Sigmoid colon (tissue), 4 donors: ENCODE measurements at regions not wholly inside any gene's neighbourhood (a gene's known extent, or its start where the extent isn't known, plus 50 kb on each side); places are given as distances from the start of the nearest gene placed in this dataset.

ENCODE experiments used
- POLR2AphosphoS5 ChIP-seq, 4 donors: sonication (generic); formaldehyde crosslinking; IDR thresholded peaks; one replicate each; pipeline ENCODE4 v1.6.1; 2017; ENCODE audit warnings: antibody characterized with exemption in 4 of 4
- TF ChIP-seq, protein P1 (sequence below), 4 experiments: fragments of 450-650 bp in 3 of 4; fragments of 200-600 bp in 1 of 4; IDR thresholded peaks; one replicate each; pipeline ENCODE4 v1.5.1; 2016 to 2019; ENCODE audit warnings: antibody characterized with exemption in 4 of 4, mild to moderate bottlenecking in 3 of 4, moderate library complexity in 2 of 4

DNA sequence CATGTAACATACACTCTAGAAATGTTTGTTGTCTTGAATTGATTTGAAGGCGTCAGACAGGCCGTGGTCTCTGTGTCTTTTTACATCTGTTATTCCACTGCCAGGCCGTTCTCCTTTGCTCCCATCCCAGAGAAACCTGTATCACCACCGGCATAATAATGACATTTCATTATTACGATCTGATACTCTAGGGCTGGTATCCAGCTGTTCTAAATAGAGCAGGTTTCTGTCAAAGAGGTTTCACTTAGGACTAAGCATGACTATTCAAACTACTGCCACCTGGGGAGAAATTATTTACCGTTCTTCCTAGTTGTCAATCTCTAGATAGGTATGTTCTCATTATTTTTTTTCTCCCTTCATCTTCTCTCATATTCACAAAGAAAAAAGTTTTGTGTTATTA, 1016.2 kb upstream of the EEF2KMT start:
- TF ChIP-seq, protein P1, sequence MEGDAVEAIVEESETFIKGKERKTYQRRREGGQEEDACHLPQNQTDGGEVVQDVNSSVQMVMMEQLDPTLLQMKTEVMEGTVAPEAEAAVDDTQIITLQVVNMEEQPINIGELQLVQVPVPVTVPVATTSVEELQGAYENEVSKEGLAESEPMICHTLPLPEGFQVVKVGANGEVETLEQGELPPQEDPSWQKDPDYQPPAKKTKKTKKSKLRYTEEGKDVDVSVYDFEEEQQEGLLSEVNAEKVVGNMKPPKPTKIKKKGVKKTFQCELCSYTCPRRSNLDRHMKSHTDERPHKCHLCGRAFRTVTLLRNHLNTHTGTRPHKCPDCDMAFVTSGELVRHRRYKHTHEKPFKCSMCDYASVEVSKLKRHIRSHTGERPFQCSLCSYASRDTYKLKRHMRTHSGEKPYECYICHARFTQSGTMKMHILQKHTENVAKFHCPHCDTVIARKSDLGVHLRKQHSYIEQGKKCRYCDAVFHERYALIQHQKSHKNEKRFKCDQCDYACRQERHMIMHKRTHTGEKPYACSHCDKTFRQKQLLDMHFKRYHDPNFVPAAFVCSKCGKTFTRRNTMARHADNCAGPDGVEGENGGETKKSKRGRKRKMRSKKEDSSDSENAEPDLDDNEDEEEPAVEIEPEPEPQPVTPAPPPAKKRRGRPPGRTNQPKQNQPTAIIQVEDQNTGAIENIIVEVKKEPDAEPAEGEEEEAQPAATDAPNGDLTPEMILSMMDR (IDR thresholded peaks at IDR 0.05), result no peak
- TF ChIP-seq POLR2AphosphoS5 (IDR thresholded peaks at IDR 0.05), result no peak
